ENCODE measurements at regions not wholly inside any gene's neighbourhood (a gene's known extent, or its start where the extent isn't known, plus 50 kb on each side); places are given as distances from the start of the nearest gene placed in this dataset.

DNA sequence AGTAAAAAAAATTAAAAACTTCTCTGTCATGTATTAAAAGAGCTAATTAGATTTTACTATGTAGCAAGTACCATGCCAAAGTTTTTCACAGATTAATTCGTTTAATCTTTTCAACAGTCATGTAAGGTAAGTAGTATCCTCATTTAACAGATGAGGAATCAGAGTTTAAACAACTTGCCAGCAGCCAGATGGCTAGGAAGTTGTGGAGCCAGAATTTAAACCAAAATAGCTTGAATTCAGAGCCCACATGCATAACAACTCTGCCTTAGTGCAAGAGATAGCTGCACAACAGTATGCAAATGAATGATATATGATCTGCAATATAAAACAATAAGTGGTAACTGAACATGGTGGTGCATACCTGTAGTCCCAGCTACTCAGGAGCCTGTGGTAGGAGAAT is 75.3 kb downstream of the NAP1L3 start:
- CTCF ChIA-PET, result no interaction called here
- no peak for TF ChIP-seq ELF4 (IDR thresholded peaks at IDR 0.05)
- no peak for TF ChIP-seq CTBP1 (IDR thresholded peaks at IDR 0.05; ENCODE audit: borderline replicate concordance)
- TF ChIP-seq L3MBTL2 (conservative IDR thresholded peaks at IDR 0.05), result no peak
- no peak for TF ChIP-seq BHLHE40 (IDR thresholded peaks at IDR 0.05; ENCODE audit: borderline replicate concordance)
- TF ChIP-seq FOXM1 (IDR thresholded peaks at IDR 0.05; ENCODE audit: borderline replicate concordance), result no peak
- TF ChIP-seq HDGF (IDR thresholded peaks at IDR 0.05; ENCODE audit: borderline replicate concordance), result no peak
- no peak for TF ChIP-seq TARDBP (IDR thresholded peaks at IDR 0.05)
- no peak for TF ChIP-seq FOXK2 (IDR thresholded peaks at IDR 0.05)
- no peak for TF ChIP-seq ZNF384 (IDR thresholded peaks at IDR 0.05)
- TF ChIP-seq ARNT (IDR thresholded peaks at IDR 0.05), result no peak
- TF ChIP-seq, protein P1, sequence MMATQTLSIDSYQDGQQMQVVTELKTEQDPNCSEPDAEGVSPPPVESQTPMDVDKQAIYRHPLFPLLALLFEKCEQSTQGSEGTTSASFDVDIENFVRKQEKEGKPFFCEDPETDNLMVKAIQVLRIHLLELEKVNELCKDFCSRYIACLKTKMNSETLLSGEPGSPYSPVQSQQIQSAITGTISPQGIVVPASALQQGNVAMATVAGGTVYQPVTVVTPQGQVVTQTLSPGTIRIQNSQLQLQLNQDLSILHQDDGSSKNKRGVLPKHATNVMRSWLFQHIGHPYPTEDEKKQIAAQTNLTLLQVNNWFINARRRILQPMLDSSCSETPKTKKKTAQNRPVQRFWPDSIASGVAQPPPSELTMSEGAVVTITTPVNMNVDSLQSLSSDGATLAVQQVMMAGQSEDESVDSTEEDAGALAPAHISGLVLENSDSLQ (IDR thresholded peaks at IDR 0.05), result no peak
- no peak for TF ChIP-seq SUZ12 (IDR thresholded peaks at IDR 0.05)
- no peak for TF ChIP-seq NFRKB (IDR thresholded peaks at IDR 0.05)
- TF ChIP-seq FOXA1 (IDR thresholded peaks at IDR 0.05), result no peak
- no peak for DNase-seq (ENCODE audit: extremely low spot score)
- POLR2A ChIA-PET, result no interaction called here

- POLR2A ChIA-PET, result no interaction called here
- CTCF ChIA-PET, result no interaction called here
- no peak for DNase-seq (ENCODE audit: extremely low spot score)
- TF ChIP-seq ELF4 (IDR thresholded peaks at IDR 0.05) (no peak), NFRKB (IDR thresholded peaks at IDR 0.05) (no peak), FOXM1 (IDR thresholded peaks at IDR 0.05; ENCODE audit: borderline replicate concordance) (no peak), BHLHE40 (IDR thresholded peaks at IDR 0.05; ENCODE audit: borderline replicate concordance) (no peak), CTBP1 (IDR thresholded peaks at IDR 0.05; ENCODE audit: borderline replicate concordance) (no peak), HDGF (IDR thresholded peaks at IDR 0.05; ENCODE audit: borderline replicate concordance) (no peak), ARNT (IDR thresholded peaks at IDR 0.05) (no peak), FOXA1 (IDR thresholded peaks at IDR 0.05) (no peak), SUZ12 (IDR thresholded peaks at IDR 0.05) (no peak), LEF1 (IDR thresholded peaks at IDR 0.05; ENCODE audit: borderline replicate concordance) (no peak), ZNF384 (IDR thresholded peaks at IDR 0.05) (no peak), TARDBP (IDR thresholded peaks at IDR 0.05) (no peak), SP1 (IDR thresholded peaks at IDR 0.05) (no peak), L3MBTL2 (conservative IDR thresholded peaks at IDR 0.05) (no peak), FOXK2 (IDR thresholded peaks at IDR 0.05) (no peak)
- TF ChIP-seq, protein P1 (IDR thresholded peaks at IDR 0.05), result no peak
Observed at GRCh38 chrX:93594780-93595179, 78.6 kb downstream of the NAP1L3 start.

DNA sequence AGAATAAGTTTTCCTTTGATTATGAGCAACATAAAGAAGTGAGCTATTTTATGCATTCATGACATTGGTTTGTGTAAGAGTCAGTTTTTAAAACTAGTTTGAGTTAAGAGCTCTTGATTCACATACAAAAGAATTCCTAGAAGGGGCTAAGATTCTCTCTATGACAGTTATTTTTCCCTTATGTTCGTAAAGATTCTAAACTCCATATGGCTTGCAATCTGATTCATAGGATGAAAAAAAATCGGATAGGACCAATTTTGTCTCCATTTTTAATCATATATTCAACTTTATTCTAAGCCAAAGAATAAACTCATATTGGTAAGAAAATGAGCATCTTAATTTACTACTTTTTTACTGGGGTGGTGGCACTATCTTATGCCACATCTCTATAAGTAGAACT is 79.4 kb downstream of the NAP1L3 start:
- ChIA-PET CTCF (no interaction called here), POLR2A (no interaction called here)
- no peak for TF ChIP-seq LEF1 (IDR thresholded peaks at IDR 0.05; ENCODE audit: borderline replicate concordance)
- TF ChIP-seq, protein P1 (IDR thresholded peaks at IDR 0.05), result no peak
- TF ChIP-seq NFRKB (IDR thresholded peaks at IDR 0.05), result no peak
- no peak for TF ChIP-seq FOXA1 (IDR thresholded peaks at IDR 0.05)
- TF ChIP-seq TARDBP (IDR thresholded peaks at IDR 0.05), result no peak
- TF ChIP-seq L3MBTL2 (conservative IDR thresholded peaks at IDR 0.05), result no peak
- TF ChIP-seq CTBP1 (IDR thresholded peaks at IDR 0.05; ENCODE audit: borderline replicate concordance), result no peak
- no peak for TF ChIP-seq FOXK2 (IDR thresholded peaks at IDR 0.05)
- TF ChIP-seq SP1 (IDR thresholded peaks at IDR 0.05), result no peak
- no peak for TF ChIP-seq SUZ12 (IDR thresholded peaks at IDR 0.05)
- TF ChIP-seq HDGF (IDR thresholded peaks at IDR 0.05; ENCODE audit: borderline replicate concordance), result no peak
- no peak for TF ChIP-seq ZNF384 (IDR thresholded peaks at IDR 0.05)
- DNase-seq (ENCODE audit: extremely low spot score), result no peak

- POLR2A ChIA-PET, result no interaction called here
- DNase-seq (ENCODE audit: extremely low spot score), result no peak
- CTCF ChIA-PET, result no interaction called here
- no peak for TF ChIP-seq L3MBTL2 (conservative IDR thresholded peaks at IDR 0.05)
- no peak for TF ChIP-seq ELF4 (IDR thresholded peaks at IDR 0.05)
- no peak for TF ChIP-seq BHLHE40 (IDR thresholded peaks at IDR 0.05; ENCODE audit: borderline replicate concordance)
- no peak for TF ChIP-seq ZNF384 (IDR thresholded peaks at IDR 0.05)
- no peak for TF ChIP-seq HDGF (IDR thresholded peaks at IDR 0.05; ENCODE audit: borderline replicate concordance)
- TF ChIP-seq TARDBP (IDR thresholded peaks at IDR 0.05), result no peak
- no peak for TF ChIP-seq CTBP1 (IDR thresholded peaks at IDR 0.05; ENCODE audit: borderline replicate concordance)
- TF ChIP-seq, protein P1 (IDR thresholded peaks at IDR 0.05), result no peak
- TF ChIP-seq NFRKB (IDR thresholded peaks at IDR 0.05), result no peak
- no peak for TF ChIP-seq ARNT (IDR thresholded peaks at IDR 0.05)
- TF ChIP-seq LEF1 (IDR thresholded peaks at IDR 0.05; ENCODE audit: borderline replicate concordance), result no peak
- no peak for TF ChIP-seq FOXM1 (IDR thresholded peaks at IDR 0.05; ENCODE audit: borderline replicate concordance)
Observed at GRCh38 chrX:93591398-93591797, 82.0 kb downstream of the NAP1L3 start.

DNA sequence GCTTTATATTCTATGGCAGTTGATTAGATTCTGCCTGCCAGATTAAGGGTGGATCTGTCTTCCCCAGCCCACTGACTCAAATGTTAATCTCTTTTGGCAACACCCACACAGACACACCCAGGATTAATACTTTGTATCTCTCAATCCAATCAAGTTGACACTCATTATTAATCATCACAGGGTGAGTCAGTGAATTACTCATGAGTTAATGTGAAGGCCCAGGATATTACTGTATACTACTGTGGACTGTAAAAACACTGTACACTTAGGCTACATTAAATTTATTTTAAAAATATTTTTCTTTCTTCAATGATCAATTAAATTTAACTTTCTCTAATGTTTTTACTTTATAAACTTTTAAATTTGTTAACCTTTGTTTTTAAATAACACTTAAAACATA is 87.7 kb downstream of the NAP1L3 start:
- CTCF ChIA-PET, result no interaction called here
- no peak for DNase-seq (ENCODE audit: extremely low spot score)
- POLR2A ChIA-PET, result no interaction called here

More for the DNA sequence above, 87.7 kb downstream of the NAP1L3 start:
- no peak for TF ChIP-seq NFRKB (IDR thresholded peaks at IDR 0.05)
- no peak for TF ChIP-seq BHLHE40 (IDR thresholded peaks at IDR 0.05; ENCODE audit: borderline replicate concordance)
- no peak for TF ChIP-seq TARDBP (IDR thresholded peaks at IDR 0.05)
- no peak for TF ChIP-seq HDGF (IDR thresholded peaks at IDR 0.05; ENCODE audit: borderline replicate concordance)
- TF ChIP-seq FOXK2 (IDR thresholded peaks at IDR 0.05), result no peak
- TF ChIP-seq, protein P1 (IDR thresholded peaks at IDR 0.05), result no peak
- TF ChIP-seq ZNF384 (IDR thresholded peaks at IDR 0.05), result no peak
- TF ChIP-seq SP1 (IDR thresholded peaks at IDR 0.05), result no peak
- TF ChIP-seq LEF1 (IDR thresholded peaks at IDR 0.05; ENCODE audit: borderline replicate concordance), result no peak
- no peak for TF ChIP-seq CTBP1 (IDR thresholded peaks at IDR 0.05; ENCODE audit: borderline replicate concordance)
- TF ChIP-seq FOXA1 (IDR thresholded peaks at IDR 0.05), result no peak
- TF ChIP-seq ELF4 (IDR thresholded peaks at IDR 0.05), result no peak
- no peak for TF ChIP-seq L3MBTL2 (conservative IDR thresholded peaks at IDR 0.05)
- no peak for TF ChIP-seq SUZ12 (IDR thresholded peaks at IDR 0.05)
- TF ChIP-seq FOXM1 (IDR thresholded peaks at IDR 0.05; ENCODE audit: borderline replicate concordance), result no peak
